ENCODE measurements at regions not wholly inside any gene's neighbourhood (a gene's known extent, or its start where the extent isn't known, plus 50 kb on each side); places are given as distances from the start of the nearest gene placed in this dataset.

DNA sequence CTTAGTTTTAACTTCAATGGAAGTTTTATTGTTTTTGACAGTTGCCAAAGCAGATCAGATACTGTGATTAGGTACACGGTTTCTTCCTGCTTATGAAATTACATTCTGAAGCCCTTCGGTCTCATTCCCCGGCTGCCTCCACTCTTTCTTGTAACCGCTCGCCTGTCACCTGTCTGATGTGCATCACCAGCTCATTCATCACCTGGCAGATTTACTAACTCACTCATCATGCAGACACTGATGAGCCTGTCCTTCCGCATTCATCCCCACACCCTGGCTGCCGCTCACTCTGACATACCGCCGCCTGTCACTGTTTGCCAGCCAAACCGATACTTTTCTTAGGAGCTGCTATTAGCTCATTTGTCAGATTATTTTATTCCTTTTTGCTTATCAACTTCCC is 82.8 kb upstream of the NSMCE3 start:
- H3K9ac ChIP-seq (replicated peaks; ENCODE audit: extremely low read depth, insufficient read depth, low read length), result no peak overlapping the region
- POLR2A ChIA-PET, result no interaction called here
- no peak overlapping the region for H3K4me2 ChIP-seq (ENCODE audit: insufficient read depth, low read length)
- no peak for FAIRE-seq
- no peaks in the 10 kb centered on the region for H4K20me1 ChIP-seq (replicated peaks; ENCODE audit: control insufficient read depth, extremely low read depth, insufficient read depth, low read length)
- no TSS peak for BruUV-seq (replicated peaks)
- dilution Hi-C loops (cut with MboI; ENCODE audit: extremely low pct_ligation_motif_present, low sequenced_read_pairs), result no loop called here
- no peaks in the 10 kb centered on the region for H3K36me3 ChIP-seq (ENCODE audit: control insufficient read depth in 2 of 2, extremely low read depth in 1 of 2, insufficient read depth in 2 of 2, low read length in 2 of 2)
- CTCF ChIA-PET, result no interaction called here
- H3K9me1 ChIP-seq (replicated peaks; ENCODE audit: control insufficient read depth, extremely low read depth, insufficient read depth, low read length), result no peaks in the 10 kb centered on the region
- H3K4me1 ChIP-seq (ENCODE audit: control insufficient read depth, extremely low read depth, insufficient read depth, low read length), result no peaks in the 10 kb centered on the region
- TF ChIP-seq GATA2 (IDR thresholded peaks at IDR 0.05; ENCODE audit: insufficient read depth, insufficient read length, low read depth, low read length), result no peak
- TF ChIP-seq EZH2 (IDR thresholded peaks at IDR 0.05; ENCODE audit: borderline replicate concordance, low read depth, low read length, severe bottlenecking), result no peak
- TF ChIP-seq, protein P1, sequence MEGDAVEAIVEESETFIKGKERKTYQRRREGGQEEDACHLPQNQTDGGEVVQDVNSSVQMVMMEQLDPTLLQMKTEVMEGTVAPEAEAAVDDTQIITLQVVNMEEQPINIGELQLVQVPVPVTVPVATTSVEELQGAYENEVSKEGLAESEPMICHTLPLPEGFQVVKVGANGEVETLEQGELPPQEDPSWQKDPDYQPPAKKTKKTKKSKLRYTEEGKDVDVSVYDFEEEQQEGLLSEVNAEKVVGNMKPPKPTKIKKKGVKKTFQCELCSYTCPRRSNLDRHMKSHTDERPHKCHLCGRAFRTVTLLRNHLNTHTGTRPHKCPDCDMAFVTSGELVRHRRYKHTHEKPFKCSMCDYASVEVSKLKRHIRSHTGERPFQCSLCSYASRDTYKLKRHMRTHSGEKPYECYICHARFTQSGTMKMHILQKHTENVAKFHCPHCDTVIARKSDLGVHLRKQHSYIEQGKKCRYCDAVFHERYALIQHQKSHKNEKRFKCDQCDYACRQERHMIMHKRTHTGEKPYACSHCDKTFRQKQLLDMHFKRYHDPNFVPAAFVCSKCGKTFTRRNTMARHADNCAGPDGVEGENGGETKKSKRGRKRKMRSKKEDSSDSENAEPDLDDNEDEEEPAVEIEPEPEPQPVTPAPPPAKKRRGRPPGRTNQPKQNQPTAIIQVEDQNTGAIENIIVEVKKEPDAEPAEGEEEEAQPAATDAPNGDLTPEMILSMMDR (IDR thresholded peaks at IDR 0.05; ENCODE audit: extremely low read depth in 1 of 2, insufficient read depth in 1 of 2, low read depth in 1 of 2, low read length in 2 of 2), result no peak
- no peak for TF ChIP-seq JUN (IDR thresholded peaks at IDR 0.05; ENCODE audit: borderline replicate concordance, insufficient read depth, insufficient read length, low read depth)
- TF ChIP-seq POLR2AphosphoS5 (IDR thresholded peaks at IDR 0.05; ENCODE audit: insufficient read depth, low read depth, low read length), result no peak
- TF ChIP-seq MYC (IDR thresholded peaks at IDR 0.05; ENCODE audit: low read depth, low read length), result no peak
- no peak for TF ChIP-seq MAX (IDR thresholded peaks at IDR 0.05; ENCODE audit: insufficient read depth, insufficient read length)
- no peaks in the 10 kb centered on the region for H3K9me3 ChIP-seq (replicated peaks; ENCODE audit: control insufficient read depth, insufficient read depth, low read length)
- H3K4me3 ChIP-seq (replicated peaks in 1 of 3; ENCODE audit: insufficient read depth in 1 of 3, low read depth in 1 of 3, low read length in 3 of 3), result no peak overlapping the region
- H3K27ac ChIP-seq (ENCODE audit: insufficient read depth, low read depth, low read length), result no peak overlapping the region
- no peak for DNase-seq (ENCODE audit: low read depth, low spot score)
- no peak overlapping the region for H2AFZ ChIP-seq (ENCODE audit: low read depth, low read length)
- H3K27me3 ChIP-seq (ENCODE audit: control insufficient read depth in 2 of 2, insufficient read depth in 2 of 2, low read length in 2 of 2), result peaks cover 0 to 1% of the 10 kb centered on the region in 2 experiments
- no peaks in the 10 kb centered on the region for H3K79me2 ChIP-seq (ENCODE audit: control insufficient read depth, insufficient read depth, low read length)
- intact Hi-C loops (cut with micrococcal nuclease), result no loop called here
